Panc1 (cell line): ENCODE measurements at regions not wholly inside any gene's neighbourhood (a gene's known extent, or its start where the extent isn't known, plus 50 kb on each side); places are given as distances from the start of the nearest gene placed in this dataset.

Source experiments
- POLR2AphosphoS5 ChIP-seq: IDR thresholded peaks from 2 replicates; pipeline ENCODE4 v1.6.1; 2012; ENCODE audit warnings: mild to moderate bottlenecking, low read depth, low read length, moderate library complexity
- TF ChIP-seq, protein P1 (sequence below): fragments of 450-650 bp; IDR thresholded peaks from 2 replicates; pipeline ENCODE4 v1.5.1; 2017; ENCODE audit warnings: mild to moderate bottlenecking

GRCh38 chr2:211128287-211128686, 571.9 kb downstream of the CPS1 start:
- TF ChIP-seq, protein P1, sequence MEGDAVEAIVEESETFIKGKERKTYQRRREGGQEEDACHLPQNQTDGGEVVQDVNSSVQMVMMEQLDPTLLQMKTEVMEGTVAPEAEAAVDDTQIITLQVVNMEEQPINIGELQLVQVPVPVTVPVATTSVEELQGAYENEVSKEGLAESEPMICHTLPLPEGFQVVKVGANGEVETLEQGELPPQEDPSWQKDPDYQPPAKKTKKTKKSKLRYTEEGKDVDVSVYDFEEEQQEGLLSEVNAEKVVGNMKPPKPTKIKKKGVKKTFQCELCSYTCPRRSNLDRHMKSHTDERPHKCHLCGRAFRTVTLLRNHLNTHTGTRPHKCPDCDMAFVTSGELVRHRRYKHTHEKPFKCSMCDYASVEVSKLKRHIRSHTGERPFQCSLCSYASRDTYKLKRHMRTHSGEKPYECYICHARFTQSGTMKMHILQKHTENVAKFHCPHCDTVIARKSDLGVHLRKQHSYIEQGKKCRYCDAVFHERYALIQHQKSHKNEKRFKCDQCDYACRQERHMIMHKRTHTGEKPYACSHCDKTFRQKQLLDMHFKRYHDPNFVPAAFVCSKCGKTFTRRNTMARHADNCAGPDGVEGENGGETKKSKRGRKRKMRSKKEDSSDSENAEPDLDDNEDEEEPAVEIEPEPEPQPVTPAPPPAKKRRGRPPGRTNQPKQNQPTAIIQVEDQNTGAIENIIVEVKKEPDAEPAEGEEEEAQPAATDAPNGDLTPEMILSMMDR = no peak
- no peak for TF ChIP-seq POLR2AphosphoS5
